GM12865 (cell line): ENCODE measurements at regions not wholly inside any gene's neighbourhood (a gene's known extent, or its start where the extent isn't known, plus 50 kb on each side); places are given as distances from the start of the nearest gene placed in this dataset.

Source experiments
- DNase-seq: peaks from one replicate; pipeline ENCODE4 v3.0.0; 2010; ENCODE audit warnings: low read depth
- H3K4me3 ChIP-seq: 2 replicates; pipeline ENCODE4 v1.5.1; 2011; ENCODE audit warnings: mild to moderate bottlenecking, low read depth, low read length, control low read depth
- CTCF ChIP-seq: IDR thresholded peaks from 2 replicates; pipeline ENCODE4 v1.5.1; 2011; ENCODE audit warnings: low read length, control low read depth, low read depth, inconsistent platforms; ENCODE audit not compliant: insufficient read depth; ENCODE audit errors: missing control alignments

GRCh38 chr2:120470041-120470965 is 124.4 kb downstream of the INHBB start:
- TF ChIP-seq CTCF = no peak
- DNase-seq = no peak
- H3K4me3 ChIP-seq = no peak overlapping the region

GRCh38 chr2:120471166-120471565 is 125.2 kb downstream of the INHBB start:
- no peak for TF ChIP-seq CTCF

GRCh38 chr2:120472031-120472430 is 126.1 kb downstream of the INHBB start:
- TF ChIP-seq CTCF = no peak
- DNase-seq = no peak
- H3K4me3 ChIP-seq = no peak overlapping the region

More at GRCh38 chr2:120471166-120471565, 125.2 kb downstream of the INHBB start:
- no peak overlapping the region for H3K4me3 ChIP-seq
- no peak for DNase-seq

GRCh38 chr2:120472891-120473309 is 127.0 kb downstream of the INHBB start:
- TF ChIP-seq CTCF = no peak
- no peak overlapping the region for H3K4me3 ChIP-seq
- no peak for DNase-seq

- DNase-seq = no peak
Measured at GRCh38 chr2:120473522-120474271, 127.8 kb downstream of the INHBB start.

GRCh38 chr2:120474486-120474885 is 128.6 kb downstream of the INHBB start:
- DNase-seq = no peak
- H3K4me3 ChIP-seq = no peak overlapping the region
- no peak for TF ChIP-seq CTCF

More at GRCh38 chr2:120473522-120474271, 127.8 kb downstream of the INHBB start:
- H3K4me3 ChIP-seq = no peak overlapping the region
- TF ChIP-seq CTCF = no peak
